SU-DHL-6 (cell line): ENCODE measurements at regions not wholly inside any gene's neighbourhood (a gene's known extent, or its start where the extent isn't known, plus 50 kb on each side); places are given as distances from the start of the nearest gene placed in this dataset.

Source experiments
- CTCF ChIP-seq: fragments of 200-600 bp; sonication (generic); IDR thresholded peaks from one replicate; pipeline ENCODE4 v1.5.1; 2017; ENCODE audit warnings: antibody characterized with exemption, mild to moderate bottlenecking, low read length, moderate library complexity; ENCODE audit not compliant: insufficient read depth, poor library complexity, severe bottlenecking
- EZH2phosphoT487 ChIP-seq: fragments of 200-600 bp; sonication (generic), shearing (Covaris generic); conservative IDR thresholded peaks from 2 replicates; pipeline ENCODE4 v1.6.1; 2018; ENCODE audit warnings: mild to moderate bottlenecking, antibody characterized with exemption, low read length, moderate library complexity, mixed read lengths

GRCh38 chr7:94303118-94303517 lies 91.6 kb upstream of the COL1A2 start:
- no peak for TF ChIP-seq CTCF
- no peak for TF ChIP-seq EZH2phosphoT487
